GM13976 (cell line): ENCODE measurements at regions not wholly inside any gene's neighbourhood (a gene's known extent, or its start where the extent isn't known, plus 50 kb on each side); places are given as distances from the start of the nearest gene placed in this dataset.

ENCODE experiments used
- DNase-seq: peaks from one replicate; pipeline ENCODE4 v3.0.0; 2012; ENCODE audit warnings: low spot score
- CTCF ChIP-seq: IDR thresholded peaks from 2 replicates; pipeline ENCODE4 v1.5.1; 2012; ENCODE audit warnings: borderline replicate concordance, mild to moderate bottlenecking; ENCODE audit not compliant: insufficient read depth; ENCODE audit errors: extremely low read depth, missing control alignments, control extremely low read depth
- in situ Hi-C: fragments of 300-500 bp; cut with MboI; formaldehyde crosslinking; loops from one replicate; pipeline ENCODE4 v1.12.0; 2022; ENCODE audit warnings: low sequenced_read_pairs, mixed read lengths, inconsistent platforms; ENCODE audit not compliant: unreplicated experiment

DNA sequence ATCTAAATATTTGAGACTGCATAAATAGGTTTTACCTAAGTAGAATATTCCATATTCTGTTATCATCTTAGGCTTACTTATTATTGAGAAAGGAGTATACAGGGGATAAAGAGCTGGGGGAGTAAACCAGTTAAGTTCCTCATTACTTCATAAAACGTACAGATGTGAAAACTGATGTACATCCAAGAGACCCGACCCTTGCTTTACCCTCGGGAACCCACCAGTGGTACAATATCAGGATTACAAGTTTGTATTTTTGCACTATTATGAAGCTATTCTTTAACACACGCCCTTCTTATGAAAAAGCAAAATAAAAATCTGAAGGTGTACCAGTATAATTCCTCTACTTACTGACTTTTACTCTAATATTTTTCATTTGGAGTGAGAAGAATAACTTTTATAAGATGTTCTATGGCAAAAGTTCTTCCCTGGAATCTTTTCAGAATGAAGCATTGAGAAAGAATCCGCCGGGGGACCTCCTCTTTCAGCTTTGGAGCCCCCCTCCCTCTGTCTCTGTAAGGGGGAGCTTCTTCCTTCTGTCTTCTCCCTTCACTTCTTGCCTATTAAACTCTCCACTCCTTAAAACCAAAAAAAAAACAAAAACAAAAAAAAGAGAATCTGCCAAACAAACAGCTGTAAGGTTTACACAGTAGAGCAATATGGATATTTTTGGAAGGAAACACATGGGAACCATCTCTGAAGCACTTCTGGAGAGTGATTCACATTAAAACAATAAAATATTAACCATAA lies 550.0 kb downstream of the TNS3 start:
- in situ Hi-C loops: no loop called here
- DNase-seq: no peak
- TF ChIP-seq CTCF: no peak

- in situ Hi-C loops: no loop called here
- TF ChIP-seq CTCF: no peak
- DNase-seq: no peak
Measured at GRCh38 chr7:47028284-47028683, 553.6 kb downstream of the TNS3 start.

DNA sequence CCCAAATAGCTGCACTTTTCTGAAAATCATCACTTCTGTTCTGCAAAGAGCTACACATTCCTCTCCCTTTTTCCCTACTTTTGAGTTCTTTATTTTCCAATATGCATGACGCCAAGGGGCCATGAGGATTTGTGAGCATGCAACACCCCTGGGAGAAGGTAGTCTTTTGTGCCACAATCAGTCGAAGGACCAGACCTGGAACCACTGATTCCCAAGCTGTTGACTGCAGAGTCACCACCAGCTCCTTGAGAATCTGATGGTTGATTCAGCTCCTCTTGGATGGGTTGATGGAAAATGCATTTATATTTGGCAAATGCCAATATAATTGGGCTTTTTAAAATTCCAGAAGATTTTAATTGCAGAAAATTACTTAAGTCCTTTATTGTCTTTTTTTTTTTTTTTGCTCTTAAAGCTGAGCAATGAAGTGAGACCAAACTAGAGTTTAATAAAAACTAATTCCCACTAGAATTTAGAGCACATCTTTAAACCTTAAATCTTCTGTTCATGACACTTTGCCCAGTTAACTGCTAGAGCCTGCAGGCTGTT lies 554.1 kb downstream of the TNS3 start:
- no peak for TF ChIP-seq CTCF
- in situ Hi-C loops: no loop called here
- DNase-seq: no peak

- TF ChIP-seq CTCF: no peak
- in situ Hi-C loops: no loop called here
- no peak for DNase-seq
Measured at GRCh38 chr7:47026780-47027361, 555.0 kb downstream of the TNS3 start.

DNA sequence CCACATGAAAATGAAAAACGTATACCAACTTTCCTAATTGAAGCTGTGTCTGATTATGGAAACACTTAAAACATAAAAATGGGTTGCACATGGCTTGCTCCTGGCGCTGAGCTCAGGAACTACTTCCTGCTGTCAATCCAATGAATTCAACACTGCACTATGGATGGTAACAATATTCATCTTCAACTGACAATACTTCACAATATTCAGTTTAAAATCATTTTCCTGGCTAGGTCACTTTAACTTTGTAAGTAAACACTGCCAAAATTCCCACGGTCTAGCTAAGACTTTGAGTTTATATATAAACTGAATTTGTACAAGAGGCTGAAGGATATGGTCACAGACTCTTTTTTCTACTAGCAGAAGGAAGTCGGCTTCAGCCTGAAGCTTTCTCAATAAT lies 556.9 kb downstream of the TNS3 start:
- DNase-seq: no peak
- in situ Hi-C loops: no loop called here
- TF ChIP-seq CTCF: no peak

GRCh38 chr7:47008461-47008860 lies 573.5 kb downstream of the TNS3 start:
- no peak for DNase-seq
- in situ Hi-C loops: no loop called here
- no peak for TF ChIP-seq CTCF
